NOMO-1 treated with dmso at 0.1 percent for 144 hours (cell line): ENCODE measurements at regions not wholly inside any gene's neighbourhood (a gene's known extent, or its start where the extent isn't known, plus 50 kb on each side); places are given as distances from the start of the nearest gene placed in this dataset.

Source experiments
- DNase-seq: peaks from one replicate; lab custom pipeline; 2025; ENCODE audit not compliant: unreplicated experiment; lab: John Stamatoyannopoulos, UW

GRCh38 chr2:206368484-206368883 is 74.8 kb upstream of the ADAM23 start:
- no peak for DNase-seq

GRCh38 chr2:206368933-206369569 is 74.3 kb upstream of the ADAM23 start:
- DNase-seq = peak; percentile 20

DNA sequence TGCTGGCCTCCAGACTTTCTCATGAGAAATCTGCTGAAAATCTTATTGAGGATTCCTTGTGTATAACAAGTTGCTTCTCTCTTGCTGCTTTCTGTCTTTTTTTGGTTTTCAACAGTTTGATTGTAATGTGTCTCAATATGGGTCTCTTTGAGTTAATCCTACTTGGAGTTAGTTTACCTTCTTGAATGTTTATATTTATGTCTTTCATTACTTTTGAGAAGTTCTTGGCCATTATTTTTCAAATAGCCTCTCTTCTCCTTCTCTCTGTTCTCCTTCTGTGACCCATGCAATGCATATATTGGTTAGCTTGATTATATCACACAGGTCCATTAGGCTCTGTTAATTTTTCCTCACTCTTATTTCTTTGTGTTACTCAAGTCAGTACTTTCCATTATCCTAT is 67.4 kb upstream of the ADAM23 start:
- DNase-seq = no peak

DNA sequence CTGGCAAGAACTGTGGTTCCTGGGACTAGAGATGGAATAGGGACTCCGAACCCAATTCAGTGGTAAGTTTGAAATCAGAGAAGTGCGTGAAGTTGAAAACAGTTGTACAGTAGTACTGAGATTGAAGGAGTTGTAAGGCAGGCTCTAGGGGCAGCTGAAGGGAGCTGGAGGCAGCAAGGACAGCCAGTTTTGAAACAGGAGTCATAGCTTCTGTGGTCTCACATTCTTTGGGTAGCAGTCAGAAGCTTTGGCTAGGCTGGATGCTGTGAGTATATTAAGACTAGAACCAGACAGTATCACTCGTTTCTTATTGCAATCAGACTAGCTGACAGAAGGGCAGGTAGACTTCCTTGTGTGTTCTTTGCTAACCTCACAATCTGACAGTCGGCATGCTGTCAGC is 64.5 kb upstream of the ADAM23 start:
- DNase-seq = no peak

GRCh38 chr2:206379266-206379665 is 64.1 kb upstream of the ADAM23 start:
- DNase-seq = no peak

GRCh38 chr2:206379886-206380285 is 63.4 kb upstream of the ADAM23 start:
- DNase-seq = no peak

DNA sequence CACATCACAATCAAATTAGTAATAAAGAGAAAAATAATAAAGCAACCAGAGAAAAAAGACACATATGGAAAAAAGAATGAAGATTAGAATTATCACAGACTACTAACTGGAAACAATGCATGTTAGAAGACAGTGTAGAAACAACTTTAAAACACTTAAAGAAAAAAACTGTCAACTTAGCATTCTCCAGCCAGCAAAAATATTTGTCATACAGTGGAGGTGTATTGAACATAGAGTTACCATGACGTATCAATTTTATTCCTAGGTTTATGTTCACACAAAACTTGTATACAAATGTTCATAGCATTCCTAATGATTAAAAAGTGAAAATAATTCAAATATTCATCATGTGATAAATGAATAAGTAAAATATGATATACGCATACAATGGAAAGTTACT is 61.5 kb upstream of the ADAM23 start:
- no peak for DNase-seq

- DNase-seq = no peak
These were observed 59.7 kb upstream of the ADAM23 start for GRCh38 chr2:206383669-206384068.

- DNase-seq = no peak
These were observed 55.5 kb upstream of the ADAM23 start for GRCh38 chr2:206387808-206388207.

GRCh38 chr2:206388698-206389097 is 54.6 kb upstream of the ADAM23 start:
- DNase-seq = no peak

DNA sequence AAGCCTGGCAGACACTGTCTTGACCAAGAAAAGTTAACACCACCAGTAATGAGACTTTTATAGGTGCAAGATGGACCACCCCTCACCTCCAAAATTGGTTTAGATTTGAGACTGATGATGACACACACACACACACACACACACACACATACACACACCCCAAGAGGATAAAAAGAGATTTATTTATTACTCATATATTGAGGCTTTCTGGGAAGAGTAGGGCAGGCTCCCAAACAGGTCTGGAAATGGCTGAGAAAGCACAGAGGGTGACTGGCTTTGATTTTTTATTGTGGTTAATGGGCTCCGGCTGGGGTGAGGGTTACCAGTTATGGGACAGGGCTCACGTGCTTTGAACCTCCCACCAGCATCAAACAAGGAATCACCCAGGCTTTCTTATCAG is 54.2 kb upstream of the ADAM23 start:
- no peak for DNase-seq

GRCh38 chr2:206390181-206390580 is 53.2 kb upstream of the ADAM23 start:
- DNase-seq = no peak

DNA sequence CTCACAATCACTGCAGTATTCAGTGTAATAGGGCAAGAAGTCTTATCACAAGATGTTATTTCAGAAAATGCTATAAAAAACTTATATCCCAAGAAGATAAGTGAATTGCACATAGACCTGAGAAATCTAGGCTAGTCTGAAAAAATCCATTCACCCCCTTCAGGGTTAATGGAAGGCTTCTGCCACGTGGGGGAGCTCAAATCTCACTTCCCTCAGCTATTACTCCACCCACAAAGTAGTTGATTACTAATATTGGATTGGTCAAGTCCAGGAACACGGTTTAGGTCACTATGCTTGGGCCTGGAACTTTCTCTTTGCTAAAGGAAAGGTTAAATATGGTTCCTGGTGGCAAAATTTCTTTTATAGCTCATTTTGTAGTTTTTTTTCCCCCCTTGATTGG is 51.2 kb upstream of the ADAM23 start:
- DNase-seq = peak; percentile 20
